Cardiac muscle cell (in vitro differentiated cells and primary cell): ENCODE measurements at regions not wholly inside any gene's neighbourhood (a gene's known extent, or its start where the extent isn't known, plus 50 kb on each side); places are given as distances from the start of the nearest gene placed in this dataset.

Experiments
- DNase-seq, 2 donors: peaks; one replicate each; pipeline versions ENCODE4 v3.0.0 to v3.0.0-alpha.2; 2010 to 2017; ENCODE audit warnings: low read depth in 1 of 2, low spot score in 1 of 2
- H3K27ac ChIP-seq: fragments of 200-600 bp; sonication (generic); 2 replicates; pipeline ENCODE4 v1.5.1; 2016
- H3K27me3 ChIP-seq: fragments of 200-600 bp; sonication (generic); 2 replicates; pipeline ENCODE4 v1.6.0; 2016; ENCODE audit warnings: control low read depth
- H3K36me3 ChIP-seq: fragments of 200-600 bp; sonication (generic); 2 replicates; pipeline ENCODE4 v1.5.1; 2016; ENCODE audit warnings: control low read depth
- H3K4me1 ChIP-seq: fragments of 200-600 bp; sonication (generic); 2 replicates; pipeline ENCODE4 v1.8.1; 2017; ENCODE audit warnings: low read depth, mild to moderate bottlenecking, mixed run types
- H3K4me3 ChIP-seq: fragments of 200-600 bp; sonication (generic); 2 replicates; pipeline ENCODE4 v1.5.1; 2016; ENCODE audit warnings: mild to moderate bottlenecking
- H3K9me3 ChIP-seq: fragments of 200-600 bp; sonication (generic); 2 replicates; pipeline ENCODE4 v1.5.1; 2017; ENCODE audit warnings: low read depth, mild to moderate bottlenecking, control low read depth
- TF ChIP-seq, protein P1 (sequence below): IDR thresholded peaks from 2 replicates; pipeline ENCODE4 v1.5.1; 2012; ENCODE audit warnings: low read depth, mild to moderate bottlenecking, low read length

DNA sequence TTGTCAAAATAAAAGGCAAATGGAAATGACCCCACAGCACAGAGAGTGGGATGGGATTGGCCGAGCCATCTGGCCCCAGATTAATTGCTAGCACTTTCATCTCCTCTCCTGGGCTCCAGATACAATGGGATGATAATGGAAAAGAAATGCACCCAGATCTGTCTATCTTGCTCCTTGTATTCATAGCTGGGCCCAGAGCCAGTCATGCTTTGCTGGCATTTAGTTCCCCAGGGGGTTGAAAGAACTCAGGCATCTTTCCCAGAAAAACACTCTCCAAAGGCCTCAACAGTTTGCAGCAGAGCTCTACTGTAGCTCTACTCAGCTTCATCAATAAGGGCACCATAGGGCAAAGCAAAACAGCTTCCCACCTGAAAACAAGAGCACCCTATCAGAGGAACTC is 116.0 kb upstream of the FOXA2 start:
- no peaks in the 10 kb centered on the region for H3K36me3 ChIP-seq
- peaks cover 4% of the 10 kb centered on the region for H3K27me3 ChIP-seq
- TF ChIP-seq, protein P1, sequence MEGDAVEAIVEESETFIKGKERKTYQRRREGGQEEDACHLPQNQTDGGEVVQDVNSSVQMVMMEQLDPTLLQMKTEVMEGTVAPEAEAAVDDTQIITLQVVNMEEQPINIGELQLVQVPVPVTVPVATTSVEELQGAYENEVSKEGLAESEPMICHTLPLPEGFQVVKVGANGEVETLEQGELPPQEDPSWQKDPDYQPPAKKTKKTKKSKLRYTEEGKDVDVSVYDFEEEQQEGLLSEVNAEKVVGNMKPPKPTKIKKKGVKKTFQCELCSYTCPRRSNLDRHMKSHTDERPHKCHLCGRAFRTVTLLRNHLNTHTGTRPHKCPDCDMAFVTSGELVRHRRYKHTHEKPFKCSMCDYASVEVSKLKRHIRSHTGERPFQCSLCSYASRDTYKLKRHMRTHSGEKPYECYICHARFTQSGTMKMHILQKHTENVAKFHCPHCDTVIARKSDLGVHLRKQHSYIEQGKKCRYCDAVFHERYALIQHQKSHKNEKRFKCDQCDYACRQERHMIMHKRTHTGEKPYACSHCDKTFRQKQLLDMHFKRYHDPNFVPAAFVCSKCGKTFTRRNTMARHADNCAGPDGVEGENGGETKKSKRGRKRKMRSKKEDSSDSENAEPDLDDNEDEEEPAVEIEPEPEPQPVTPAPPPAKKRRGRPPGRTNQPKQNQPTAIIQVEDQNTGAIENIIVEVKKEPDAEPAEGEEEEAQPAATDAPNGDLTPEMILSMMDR = no peak
- no peak overlapping the region for H3K27ac ChIP-seq
- no peaks in the 10 kb centered on the region for H3K9me3 ChIP-seq
- no peaks in the 10 kb centered on the region for H3K4me1 ChIP-seq
- no peak overlapping the region for H3K4me3 ChIP-seq
- DNase-seq = peak in 1 of 2 donors; percentile 81

DNA sequence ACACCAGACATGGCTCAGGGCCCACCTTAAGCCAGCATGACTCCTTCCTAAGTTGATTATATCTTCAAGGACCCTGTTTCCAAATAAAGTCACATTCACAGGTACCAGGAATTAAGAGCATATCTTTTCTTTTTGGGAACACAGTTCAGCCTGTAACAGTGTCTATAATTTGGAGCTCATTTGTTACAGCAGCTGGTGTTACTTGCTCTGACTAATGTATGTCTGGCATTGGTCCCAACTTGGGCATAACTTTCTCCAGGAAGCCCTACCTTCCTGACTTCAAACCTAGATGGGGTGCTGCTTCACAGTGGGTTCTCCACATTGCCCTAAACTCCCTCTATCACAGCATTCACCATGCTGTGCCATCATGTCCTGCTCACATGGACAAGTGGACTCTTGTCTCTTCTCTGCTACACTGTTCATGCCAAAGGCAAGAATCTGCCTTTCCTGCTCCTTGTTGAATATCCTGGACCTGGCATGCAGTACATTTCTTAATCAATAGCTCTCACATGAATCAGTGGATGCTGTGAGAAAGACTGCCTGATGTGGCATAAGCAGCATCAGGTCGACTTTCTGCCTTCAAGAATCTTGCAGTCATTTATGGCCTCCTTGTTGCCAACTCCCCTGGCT is 117.4 kb upstream of the FOXA2 start:
- Histone ChIP-seq H3K27me3 (peaks cover 4% of the 10 kb centered on the region), H3K9me3 (no peaks in the 10 kb centered on the region), H3K36me3 (no peaks in the 10 kb centered on the region), H3K27ac (no peak overlapping the region), H3K4me3 (no peak overlapping the region), H3K4me1 (no peaks in the 10 kb centered on the region)
- TF ChIP-seq, protein P1 = no peak
- DNase-seq = no peak

DNA sequence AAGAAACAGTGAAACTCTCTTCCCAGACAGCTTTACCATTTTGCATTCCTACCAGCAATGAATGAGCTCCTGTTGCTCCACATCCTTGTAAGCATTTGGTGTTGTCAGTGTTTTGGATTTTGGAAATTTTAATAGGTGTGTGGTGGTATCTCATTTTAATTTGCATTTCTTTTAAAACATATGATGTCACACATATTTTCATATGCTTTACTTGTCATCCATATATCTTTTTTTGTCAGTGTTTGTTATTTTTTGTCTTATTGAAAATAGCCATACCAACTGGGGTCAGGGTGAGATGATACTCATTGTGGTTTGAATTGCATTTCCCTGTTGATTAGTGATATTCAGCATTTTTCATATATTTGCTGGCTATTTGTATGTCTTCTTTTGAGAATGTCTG is 119.5 kb upstream of the FOXA2 start:
- no peak overlapping the region for H3K27ac ChIP-seq
- H3K4me3 ChIP-seq = no peak overlapping the region
- H3K9me3 ChIP-seq = no peaks in the 10 kb centered on the region
- no peaks in the 10 kb centered on the region for H3K4me1 ChIP-seq
- TF ChIP-seq, protein P1 = no peak
- no peaks in the 10 kb centered on the region for H3K36me3 ChIP-seq
- DNase-seq = no peak
- H3K27me3 ChIP-seq = peaks cover 4% of the 10 kb centered on the region

DNA sequence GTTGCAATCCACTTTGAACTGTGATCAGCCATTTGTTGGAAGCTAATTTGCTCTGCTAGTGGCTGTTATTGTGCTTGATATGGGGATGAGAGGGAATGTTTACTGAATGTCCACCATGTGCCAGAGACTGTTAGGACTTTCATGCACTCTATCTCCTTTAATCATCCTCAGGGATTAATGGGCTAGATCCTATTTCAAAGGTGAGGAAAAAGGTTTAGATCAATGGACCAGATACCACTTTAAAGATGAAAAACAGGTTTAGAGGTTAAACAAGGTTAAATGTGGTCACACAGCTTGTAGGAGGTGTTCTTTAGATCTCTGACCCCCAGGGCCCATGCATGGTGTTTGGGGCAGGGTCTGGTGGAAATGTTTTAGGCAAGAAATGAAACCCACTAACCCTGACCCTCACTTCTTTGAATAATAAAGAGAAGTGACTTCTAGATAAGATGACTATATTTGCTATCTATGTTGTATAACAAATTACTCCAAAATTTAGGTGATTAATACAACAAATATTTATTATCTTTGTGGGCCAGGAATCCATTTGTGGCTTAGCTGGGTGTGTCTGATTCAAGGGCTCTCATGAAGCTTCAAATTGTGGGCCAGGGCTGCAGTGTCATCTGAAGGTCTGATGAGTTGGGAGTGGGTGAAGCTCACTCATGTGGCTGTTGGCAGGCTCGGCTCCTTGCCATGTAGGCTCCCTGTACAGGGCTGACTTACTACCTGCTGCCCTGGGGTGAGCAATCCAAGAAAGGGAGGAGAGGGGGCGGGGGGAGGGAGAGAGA is 127.8 kb upstream of the FOXA2 start:
- Histone ChIP-seq H3K36me3 (no peaks in the 10 kb centered on the region), H3K9me3 (no peaks in the 10 kb centered on the region), H3K27ac (no peak overlapping the region), H3K27me3 (no peaks in the 10 kb centered on the region), H3K4me3 (no peak overlapping the region), H3K4me1 (peaks cover under 1% of the 10 kb centered on the region)
- no peak for DNase-seq
- TF ChIP-seq, protein P1 = no peak

DNA sequence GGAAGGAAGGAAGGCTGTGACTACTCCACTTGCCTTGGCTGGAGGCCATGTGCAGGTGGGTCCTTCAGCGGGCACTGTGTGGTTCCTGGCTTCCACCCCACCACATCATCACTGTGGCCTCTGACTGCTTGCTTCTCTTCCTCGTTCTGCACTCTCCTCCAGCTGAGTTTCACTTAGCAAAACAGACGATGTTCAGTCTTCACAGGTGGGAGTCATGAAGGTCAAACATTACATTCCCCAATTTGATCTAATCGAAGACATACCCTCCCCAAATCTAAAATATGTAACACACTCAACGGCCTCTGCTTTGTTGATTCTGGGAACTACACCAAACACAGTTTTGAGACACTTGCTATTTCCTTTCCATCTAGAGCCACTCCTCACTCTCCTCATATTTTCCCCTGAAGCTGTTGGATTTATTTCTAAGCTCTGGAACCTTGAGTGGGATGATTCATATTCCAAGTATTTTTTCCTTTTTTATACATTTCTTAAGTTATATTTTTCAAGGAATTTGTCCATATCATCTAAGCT is 132.5 kb upstream of the FOXA2 start:
- Histone ChIP-seq H3K27me3 (no peaks in the 10 kb centered on the region), H3K27ac (no peak overlapping the region), H3K9me3 (no peaks in the 10 kb centered on the region), H3K4me1 (peaks cover 6% of the 10 kb centered on the region), H3K4me3 (no peak overlapping the region), H3K36me3 (no peaks in the 10 kb centered on the region)
- TF ChIP-seq, protein P1 = no peak
- peak in 1 of 2 donors; percentile 41 for DNase-seq
